Hematopoietic multipotent progenitor cell (in vitro differentiated cells): ENCODE measurements at regions not wholly inside any gene's neighbourhood (a gene's known extent, or its start where the extent isn't known, plus 50 kb on each side); places are given as distances from the start of the nearest gene placed in this dataset.
"Not testable (repeated sequence)": the region's sequence is repeated elsewhere in the genome, so short reads cannot be mapped to it uniquely, and the experiment has no call there.

Experiments used
- DNase-seq, 3 donors: peaks; one replicate each; pipeline ENCODE4 v3.0.0-alpha.2; 2011 to 2015; ENCODE audit warnings: low read depth in 2 of 3, low spot score in 2 of 3

DNA sequence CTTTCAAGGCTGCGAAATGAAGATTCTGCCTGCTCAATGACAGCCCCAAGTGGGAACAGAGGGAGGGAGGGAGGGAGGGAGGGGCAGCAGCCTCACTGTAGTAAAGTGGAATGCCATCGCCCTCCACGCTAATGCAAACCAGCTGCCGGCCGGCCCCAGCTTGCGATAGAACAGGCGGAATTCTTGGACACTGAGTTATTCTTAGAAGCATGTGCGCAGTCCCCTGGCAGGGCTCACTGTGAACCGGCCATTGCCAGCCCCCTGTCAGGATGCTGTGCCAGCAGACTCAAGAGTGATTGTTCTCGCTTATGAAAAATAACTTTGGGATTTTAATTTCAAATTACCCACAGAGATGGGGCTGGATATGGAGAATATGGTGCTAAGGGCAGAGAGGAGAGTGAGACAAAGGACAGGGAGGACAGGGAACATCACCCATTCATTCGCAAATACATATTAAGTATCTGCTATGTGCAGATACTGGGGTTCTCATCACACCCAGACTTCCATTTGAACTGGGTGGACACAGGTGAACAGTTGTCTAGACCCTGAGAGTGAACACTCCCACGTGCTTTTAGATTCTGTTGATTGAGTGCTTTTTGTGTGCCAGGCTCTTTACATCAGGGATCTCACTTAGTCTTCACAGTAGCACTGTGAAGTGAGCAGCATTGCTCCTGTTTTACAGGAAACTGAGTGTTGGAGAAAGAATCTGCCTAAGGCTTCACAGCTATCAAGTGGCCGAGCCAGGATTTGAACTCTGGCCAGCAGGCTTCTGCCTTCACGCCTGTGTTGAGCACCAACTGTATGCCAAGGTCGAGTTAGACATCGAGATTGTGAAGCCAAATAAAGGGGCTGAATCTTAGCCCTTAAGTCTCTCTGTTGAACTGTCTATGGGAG lies 192.9 kb downstream of the C12orf75 start:
- DNase-seq: no peak

DNA sequence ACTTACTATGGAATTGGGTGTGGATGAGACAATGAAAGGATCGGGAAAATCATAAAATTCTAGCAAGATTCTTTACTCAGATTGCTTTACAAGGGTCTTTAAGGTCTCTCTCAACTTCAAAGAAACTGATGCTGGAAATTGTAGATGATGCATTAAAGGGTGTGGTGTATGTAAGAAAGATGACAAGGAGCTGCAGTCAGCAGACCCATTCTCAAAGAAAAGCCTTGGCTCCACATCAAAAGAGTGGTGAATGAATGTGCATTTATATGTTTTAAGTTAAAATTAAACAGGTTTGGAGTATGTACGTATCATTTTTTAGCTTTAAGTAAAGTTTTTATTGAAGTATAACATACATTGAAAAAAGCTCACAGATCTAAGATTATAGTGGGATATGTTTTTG lies 194.5 kb downstream of the C12orf75 start:
- no peak for DNase-seq

DNA sequence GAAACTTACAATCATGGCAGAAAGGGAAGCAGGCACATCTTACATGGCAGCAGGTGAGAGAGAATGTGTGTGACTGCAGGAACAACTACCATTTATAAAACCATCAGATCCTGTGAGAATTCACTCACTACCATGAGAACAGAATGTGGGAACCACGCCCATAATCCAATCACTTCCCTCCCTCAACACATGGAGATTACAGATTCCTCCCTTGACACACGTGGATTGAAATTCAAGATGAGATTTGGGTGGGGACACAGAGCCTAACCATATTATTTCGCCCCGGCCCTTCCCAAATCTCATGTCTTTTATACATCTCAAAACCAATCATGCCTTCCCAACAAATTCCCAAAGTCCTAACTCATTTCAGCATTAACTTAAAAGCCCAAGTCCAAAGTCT lies 203.6 kb downstream of the C12orf75 start:
- DNase-seq: no peak

DNA sequence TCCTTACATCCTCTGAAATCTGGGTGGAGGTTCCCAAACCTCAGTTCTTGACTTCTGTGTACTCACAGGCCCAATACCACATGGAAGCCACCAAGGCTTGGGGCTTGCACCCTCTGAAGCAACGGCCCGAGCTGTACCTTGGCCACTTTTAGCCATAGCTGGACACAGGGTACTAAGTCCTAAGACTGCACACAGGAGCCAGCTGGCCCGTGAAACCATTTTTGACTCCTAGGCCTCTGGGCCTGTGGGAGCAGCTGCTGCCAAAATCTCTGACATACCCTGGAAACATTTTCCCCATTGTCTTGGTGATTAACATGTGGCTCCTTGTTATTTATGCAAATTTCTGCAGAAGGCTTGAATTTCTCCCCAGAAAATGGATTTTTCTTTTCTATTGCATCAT lies 204.5 kb downstream of the C12orf75 start:
- DNase-seq: not testable (repeated sequence)

DNA sequence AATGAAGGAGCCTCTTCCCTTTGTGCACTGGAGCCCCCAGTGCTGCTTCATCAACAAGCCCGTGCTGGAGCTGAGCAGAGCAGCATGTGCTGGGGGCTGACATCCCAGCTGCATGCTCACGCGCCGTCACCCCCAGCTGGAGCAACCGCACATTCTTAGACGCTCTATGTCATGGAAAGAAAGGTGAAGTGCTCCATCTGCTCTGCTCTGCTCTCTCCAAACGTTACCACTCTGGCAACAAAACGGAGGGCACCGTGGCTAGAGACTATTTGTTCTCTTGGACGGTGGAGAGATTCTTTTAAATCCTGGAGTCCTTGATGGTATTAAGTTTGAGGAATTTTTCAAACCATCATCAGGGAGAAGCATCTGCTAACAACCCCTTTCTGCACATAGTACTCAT lies 208.4 kb downstream of the C12orf75 start:
- DNase-seq: no peak

DNA sequence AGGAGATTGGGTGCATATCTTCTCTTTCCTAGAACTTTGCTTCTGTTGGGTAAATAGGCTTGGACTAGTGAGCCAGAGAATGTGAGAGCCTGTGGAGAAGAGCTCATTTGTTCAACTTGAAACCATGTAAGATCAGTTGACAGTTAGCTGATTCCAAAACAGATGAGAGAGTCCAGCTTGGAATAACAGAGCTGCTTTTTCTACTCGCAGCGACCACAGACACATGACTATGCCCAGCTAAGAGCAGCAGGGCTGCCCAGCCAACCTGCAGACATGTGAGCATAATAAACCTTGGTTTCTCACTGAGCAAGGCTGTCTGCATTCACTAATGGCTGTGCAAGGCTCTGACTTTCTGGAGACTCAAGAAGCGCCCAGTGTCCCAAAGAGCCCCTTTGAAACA lies 209.2 kb downstream of the C12orf75 start:
- DNase-seq: no peak

DNA sequence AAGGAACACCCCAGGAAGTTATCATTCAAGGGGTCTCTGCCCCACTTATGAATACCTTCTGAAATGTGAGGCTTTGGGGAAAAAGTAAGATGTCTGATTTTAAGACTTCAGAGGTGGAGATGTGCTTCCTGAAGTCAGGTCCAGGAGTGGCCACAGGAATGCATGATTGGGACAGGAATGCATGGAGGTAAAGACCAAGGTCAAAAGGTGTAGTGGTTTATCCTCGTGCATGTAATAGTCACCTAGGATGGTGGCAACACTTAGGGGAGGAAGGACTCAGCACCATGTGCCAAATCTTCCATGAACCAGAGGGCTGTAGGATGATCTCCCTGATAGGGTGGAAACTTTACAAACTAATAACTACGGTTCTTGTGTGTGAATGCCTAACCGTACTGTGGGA lies 217.3 kb downstream of the C12orf75 start:
- no peak for DNase-seq

DNA sequence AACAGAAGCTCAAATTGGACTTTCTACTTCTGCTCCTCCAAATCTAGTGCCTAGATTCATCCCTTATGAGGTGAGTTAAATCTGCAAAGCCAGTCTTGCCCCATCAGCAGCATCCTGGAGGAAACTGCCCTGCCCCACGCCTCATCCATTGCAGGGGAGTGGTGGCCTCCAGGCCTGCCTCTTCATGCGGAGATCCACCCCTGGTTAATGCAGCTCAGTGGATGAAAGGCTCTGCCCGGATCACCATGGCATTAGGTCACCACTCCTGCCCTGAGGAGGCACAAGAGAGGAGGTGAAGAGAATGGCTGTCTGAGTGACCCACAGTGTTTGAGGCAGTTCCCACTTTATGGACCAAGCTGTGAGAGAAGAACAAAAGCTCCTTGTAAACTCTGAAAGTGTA lies 218.1 kb downstream of the C12orf75 start:
- DNase-seq: no peak

DNA sequence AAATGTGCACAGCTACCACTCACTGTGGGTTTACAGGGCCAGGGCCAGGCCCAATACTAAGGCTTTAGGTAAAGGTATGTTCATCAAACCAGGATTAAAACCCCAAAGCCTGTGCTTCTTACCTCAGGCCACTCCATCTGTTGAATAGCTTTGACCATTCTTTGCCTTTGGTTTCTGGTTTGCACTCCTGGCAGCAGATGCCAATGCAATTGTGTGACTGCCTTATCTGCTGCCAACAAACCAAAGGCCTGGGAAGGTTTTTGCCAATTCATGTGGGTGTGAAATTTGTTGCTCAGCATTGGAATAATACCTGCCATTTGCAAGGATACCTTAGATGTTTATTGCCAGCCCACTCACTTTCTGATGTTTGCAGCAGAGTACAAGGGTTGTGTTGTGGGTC lies 221.6 kb downstream of the C12orf75 start:
- no peak for DNase-seq

DNA sequence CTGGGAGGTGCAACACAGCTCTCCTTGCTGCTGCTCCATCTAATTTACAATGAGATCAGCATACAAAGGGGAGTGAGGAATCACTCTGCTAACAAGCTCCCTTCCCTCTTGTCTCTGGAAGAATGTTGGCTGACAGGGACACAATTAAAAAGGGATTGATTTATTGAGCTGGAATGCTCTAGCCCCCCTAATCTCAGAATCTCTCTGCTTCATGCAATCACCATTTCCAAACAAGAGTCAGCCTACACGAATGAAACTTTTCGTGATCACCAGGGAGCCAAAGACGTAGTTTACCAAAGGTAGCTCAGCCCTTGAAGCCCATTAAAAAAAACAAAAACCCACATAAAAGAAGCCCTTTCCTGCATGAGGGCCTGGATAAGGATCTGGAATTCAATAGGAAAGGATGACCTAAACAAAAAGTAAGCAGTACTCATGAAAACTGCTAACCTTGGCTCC lies 223.8 kb downstream of the C12orf75 start:
- no peak for DNase-seq

DNA sequence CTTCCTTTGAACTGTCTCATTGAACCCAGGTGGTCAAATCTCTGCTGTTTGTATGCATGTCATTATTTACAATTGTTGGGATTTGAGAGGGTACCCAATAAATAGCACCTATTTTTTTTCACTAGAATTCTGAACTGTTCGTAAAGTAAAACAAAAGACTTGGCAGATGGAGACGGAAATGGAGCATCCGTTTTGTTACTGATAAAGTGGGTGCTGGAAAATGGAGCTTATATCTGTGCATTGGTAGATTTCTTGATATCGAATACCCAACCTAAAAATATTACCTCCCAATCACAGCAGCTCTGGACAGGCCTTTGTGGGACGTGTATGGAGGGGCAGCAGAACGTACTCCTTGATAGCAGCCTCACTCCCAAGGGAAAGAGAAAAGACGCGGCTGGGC lies 224.4 kb downstream of the C12orf75 start:
- no peak for DNase-seq

DNA sequence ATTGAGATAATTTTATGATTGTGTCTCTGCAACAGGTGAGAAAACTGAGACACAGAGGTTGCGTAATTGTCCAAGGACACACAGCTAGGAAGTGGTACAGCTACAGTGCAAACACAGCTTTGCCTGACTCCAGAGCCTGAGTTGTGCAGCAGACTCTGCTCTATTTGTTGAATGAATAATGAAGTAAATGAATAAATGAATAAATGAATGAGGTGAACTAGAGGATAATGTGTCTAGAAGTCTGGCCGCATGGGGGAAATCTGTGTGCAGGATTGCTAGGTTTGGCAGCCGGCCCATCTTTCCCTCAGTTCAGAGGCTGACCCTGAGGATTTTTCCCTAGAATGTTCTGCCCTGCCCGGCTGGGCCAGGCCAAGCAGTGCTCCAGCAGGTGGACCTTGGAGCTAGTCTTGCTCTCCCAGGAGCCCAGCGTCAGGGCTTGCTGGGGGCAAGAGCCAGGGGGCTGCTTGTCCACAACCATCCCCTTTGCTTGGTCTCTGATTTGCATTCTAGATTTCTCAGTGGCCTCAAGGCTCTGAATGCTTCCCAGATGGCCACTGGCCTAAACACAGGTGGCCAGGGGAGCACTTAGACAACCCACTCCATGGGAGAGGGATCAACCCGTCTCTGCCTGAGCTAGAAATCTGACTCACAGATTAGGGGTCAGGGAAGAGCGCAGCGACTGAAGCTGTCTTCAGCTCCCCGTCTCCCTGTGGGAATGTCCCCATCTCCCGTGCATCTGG lies 225.2 kb downstream of the C12orf75 start:
- DNase-seq: no peak

DNA sequence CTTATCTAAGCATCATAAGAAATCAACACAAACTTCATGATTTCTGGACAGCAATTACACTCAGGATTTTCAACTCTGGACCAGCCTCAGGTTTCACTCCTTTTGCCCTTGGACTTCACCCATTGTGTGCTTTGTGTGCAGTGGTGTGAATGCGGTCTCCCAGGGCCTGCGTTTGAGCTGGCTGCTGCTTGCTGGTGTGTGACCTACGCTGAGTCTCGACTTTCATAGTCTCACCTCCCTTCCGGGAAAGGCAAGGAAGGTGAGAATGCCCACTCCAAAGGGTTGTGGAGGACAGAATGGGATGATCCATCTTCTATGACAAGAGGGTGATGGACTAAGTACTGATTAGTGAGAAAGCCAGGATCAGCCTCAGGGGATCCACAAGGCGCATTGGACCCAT lies 228.8 kb downstream of the C12orf75 start:
- no peak for DNase-seq

DNA sequence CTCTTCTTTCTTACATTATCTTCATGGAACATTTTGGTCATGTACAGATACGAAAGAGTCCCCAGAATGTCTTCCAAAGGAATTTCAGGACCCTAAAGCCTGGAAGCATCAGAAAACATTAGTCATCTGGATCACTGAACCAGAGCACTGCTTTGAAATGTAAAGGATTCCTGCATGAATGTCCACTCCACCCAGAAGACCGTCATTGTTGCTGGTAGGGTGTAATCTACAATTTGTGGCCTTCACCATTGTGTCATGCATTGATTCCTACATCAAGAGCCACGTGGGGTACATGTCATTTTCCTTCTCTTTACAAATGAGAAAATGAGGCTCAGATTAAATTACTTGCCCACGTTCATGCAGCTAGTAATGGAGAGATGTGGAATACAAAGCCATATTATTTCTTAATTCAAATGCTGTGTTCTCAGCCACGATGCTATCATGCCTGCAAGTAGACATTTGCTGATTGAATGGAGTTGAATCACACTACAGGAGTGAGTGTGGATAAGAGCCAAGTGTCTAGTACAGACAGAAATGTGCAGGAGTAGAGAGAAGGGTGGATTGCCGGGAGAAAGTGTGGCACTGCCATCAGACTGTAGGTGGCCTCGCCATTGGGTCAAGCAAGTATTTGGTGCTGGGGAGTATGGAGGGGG lies 231.2 kb downstream of the C12orf75 start:
- no peak for DNase-seq

DNA sequence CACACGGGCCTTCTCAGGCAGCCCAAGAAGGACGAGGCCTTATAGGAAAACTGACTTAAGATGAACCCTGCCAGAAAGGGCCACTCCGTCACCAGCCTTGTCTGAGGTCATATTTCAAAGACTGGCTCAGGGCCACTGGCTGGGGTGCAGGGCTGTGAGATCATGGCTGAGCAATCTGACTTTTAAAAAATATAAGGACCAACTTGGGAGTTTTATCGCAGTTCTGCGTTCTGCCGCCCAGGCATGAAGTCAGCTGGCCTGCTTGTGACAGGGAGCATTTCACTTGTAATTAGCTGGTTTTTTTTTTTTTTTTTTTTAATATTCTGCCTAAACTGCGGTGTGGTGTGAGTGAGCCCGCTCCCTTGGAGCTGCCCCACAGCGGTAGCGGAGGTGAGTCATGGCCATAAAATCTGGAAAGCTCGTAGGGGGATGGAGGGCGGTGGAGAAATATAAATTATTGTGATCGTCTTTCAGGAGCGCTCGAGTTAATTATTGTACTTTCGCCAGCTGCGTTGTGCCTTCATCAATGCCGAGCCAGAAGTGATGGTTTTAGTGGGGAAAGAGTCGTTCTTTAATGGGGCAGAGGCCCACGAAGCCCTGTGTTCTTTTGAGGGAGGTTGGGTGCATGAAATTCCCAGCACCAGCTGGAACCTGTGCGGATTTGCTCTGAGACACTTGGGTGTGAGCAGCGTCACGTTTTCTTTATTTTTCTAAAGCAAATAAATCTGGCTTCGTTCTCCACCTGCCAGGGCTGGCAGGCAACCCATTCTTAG lies 231.9 kb downstream of the C12orf75 start:
- DNase-seq: no peak

DNA sequence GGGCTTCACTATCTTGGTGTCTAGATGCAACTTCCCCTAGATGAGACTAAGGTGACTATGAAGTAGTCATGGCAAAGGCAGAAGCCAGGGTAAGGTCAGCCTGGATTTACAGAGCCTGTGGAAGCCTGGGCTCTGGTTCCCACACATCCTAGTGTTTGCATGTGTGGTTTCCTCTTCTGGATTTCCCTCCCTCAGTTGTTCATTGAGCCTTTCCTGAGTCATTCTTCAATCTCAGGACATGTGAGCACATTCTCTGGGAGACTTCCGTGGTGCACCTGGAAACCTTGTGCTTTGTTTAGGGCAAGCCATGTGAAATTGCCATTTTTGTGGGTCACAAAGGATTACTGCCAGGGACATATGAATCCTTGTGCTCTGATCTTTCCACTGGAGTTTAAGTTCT lies 236.6 kb downstream of the C12orf75 start:
- DNase-seq: no peak

DNA sequence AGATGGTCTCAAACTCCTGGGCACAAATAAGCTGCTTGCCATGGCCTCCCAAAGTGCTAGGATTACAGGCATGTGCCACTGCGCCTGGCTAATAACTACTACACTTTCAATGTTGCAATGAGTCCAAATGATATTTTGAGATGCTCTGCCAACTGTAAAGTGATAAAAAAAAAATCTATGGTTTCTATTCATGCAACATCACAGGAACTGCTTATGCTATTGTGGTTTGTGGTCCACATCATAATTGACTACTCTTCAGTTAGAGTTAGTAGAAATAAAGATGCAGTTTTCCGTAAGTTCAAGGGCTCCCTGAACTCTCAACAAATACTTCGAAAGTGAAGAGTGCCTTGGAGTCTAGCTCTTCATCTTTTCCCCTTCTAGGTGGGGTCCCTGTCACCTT lies 239.4 kb downstream of the C12orf75 start:
- DNase-seq: peak in 1 of 3 donors; percentile 20

DNA sequence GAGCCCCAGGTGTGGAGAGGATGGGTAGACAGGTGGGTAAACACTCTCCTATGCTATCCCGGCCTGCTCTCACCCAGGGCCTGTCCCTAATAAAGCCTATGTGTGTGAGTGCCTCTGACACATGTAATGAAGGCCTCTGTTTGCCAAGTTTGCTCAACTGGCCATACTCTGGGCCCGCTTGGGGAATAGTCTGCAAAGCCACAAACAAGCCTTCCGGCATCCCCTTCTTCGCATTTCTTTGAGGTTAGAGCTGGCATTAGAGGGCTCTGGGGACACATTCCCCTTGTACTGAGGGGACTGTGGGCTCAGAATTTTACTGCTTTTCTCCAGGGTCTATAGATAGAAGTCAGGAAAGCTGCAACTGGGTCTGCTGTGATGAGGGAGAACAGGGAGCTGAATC lies 240.5 kb downstream of the C12orf75 start:
- DNase-seq: no peak

DNA sequence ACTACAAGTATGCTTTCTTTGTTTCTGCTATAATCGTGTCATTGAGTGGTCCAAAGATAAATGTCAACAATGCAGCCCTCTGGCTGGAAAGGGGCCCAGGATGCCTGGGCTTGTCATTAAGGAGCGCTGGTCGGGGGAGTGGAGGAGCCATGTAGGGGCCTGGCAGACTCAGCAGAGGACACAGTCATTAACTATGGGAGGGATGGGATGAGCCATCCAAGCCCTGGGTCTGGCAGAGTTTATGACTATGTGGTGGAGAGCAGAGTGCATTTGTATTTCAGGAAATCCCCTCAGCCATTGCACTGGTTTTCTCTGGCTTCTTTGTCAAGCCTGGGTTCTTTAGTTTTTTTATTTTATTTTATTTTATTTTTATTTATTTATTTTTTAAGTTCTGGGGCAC lies 243.1 kb downstream of the C12orf75 start:
- DNase-seq: no peak

DNA sequence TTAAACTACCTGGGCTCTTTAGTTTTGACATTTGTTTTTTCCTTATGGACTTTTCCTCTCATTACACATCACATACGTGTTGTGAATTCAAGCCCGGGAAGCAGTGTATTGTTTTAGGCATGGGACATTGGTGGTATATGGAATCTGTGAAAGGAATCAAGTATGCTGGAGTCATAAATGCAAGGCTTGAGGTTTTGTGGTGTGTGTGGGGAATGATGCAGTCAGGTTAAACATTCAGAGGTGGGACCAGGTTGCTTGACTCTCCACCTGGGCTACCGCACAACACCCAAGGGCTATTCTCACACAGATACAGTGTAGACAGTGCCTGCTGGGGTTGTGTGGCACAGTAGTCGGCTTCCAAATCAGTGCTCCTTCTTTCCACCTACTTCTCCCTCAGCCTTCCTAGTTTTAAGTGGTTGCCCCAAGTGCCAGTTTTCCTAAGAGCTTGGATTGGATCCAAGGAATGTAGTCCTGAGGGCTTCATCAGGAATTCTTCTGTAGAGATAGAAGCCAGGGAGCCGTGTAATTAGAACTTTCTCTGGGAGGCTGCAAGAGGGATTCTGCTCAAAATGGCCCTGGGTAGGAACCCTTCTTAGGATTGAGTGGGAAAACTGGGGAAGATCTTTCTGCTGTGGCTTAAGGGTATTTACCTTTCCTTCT lies 243.7 kb downstream of the C12orf75 start:
- DNase-seq: no peak
